ENCODE measurements at regions not wholly inside any gene's neighbourhood (a gene's known extent, or its start where the extent isn't known, plus 50 kb on each side); places are given as distances from the start of the nearest gene placed in this dataset.

GRCh38 chr11:116527180-116527991 lies 245.4 kb downstream of the BUD13 start:
- DNase-seq = no peak

GRCh38 chr11:116525961-116526495 lies 246.8 kb downstream of the BUD13 start:
- DNase-seq = no peak

GRCh38 chr11:116519499-116519898 lies 253.3 kb downstream of the BUD13 start:
- no peak for DNase-seq

GRCh38 chr11:116518141-116518540 lies 254.6 kb downstream of the BUD13 start:
- no peak for DNase-seq

- DNase-seq = no peak
Observed at GRCh38 chr11:116517584-116517983, 255.2 kb downstream of the BUD13 start.

- no peak for DNase-seq
Observed at GRCh38 chr11:116517077-116517476, 255.7 kb downstream of the BUD13 start.

GRCh38 chr11:116515664-116516184 lies 257.1 kb downstream of the BUD13 start:
- peak; percentile 93 for DNase-seq

- peak; percentile 10 for DNase-seq
Observed at GRCh38 chr11:116513894-116514293, 258.9 kb downstream of the BUD13 start.

GRCh38 chr11:116513278-116513823 lies 259.4 kb downstream of the BUD13 start:
- DNase-seq = no peak

- no peak for DNase-seq
Observed at GRCh38 chr11:116512841-116513240, 259.9 kb downstream of the BUD13 start.

- DNase-seq = no peak
Observed at GRCh38 chr11:116511684-116512083, 261.1 kb downstream of the BUD13 start.

- no peak for DNase-seq
Observed at GRCh38 chr11:116510886-116511650, 261.7 kb downstream of the BUD13 start.

- no peak for DNase-seq
Observed at GRCh38 chr11:116510166-116510565, 262.6 kb downstream of the BUD13 start.

- no peak for DNase-seq
Observed at GRCh38 chr11:116509551-116509950, 263.2 kb downstream of the BUD13 start.

- DNase-seq = no peak
Observed at GRCh38 chr11:116507849-116508695, 264.7 kb downstream of the BUD13 start.

GRCh38 chr11:116507016-116507415 lies 265.8 kb downstream of the BUD13 start:
- no peak for DNase-seq

GRCh38 chr11:116506263-116506825 lies 266.4 kb downstream of the BUD13 start:
- DNase-seq = no peak

- DNase-seq = peak; percentile 73
Observed at GRCh38 chr11:116505298-116506262, 267.2 kb downstream of the BUD13 start.

GRCh38 chr11:116504541-116505297 lies 268.1 kb downstream of the BUD13 start:
- DNase-seq = peak; percentile 26

Measured in NCI-H1092 (cell line).